ENCODE measurements at regions not wholly inside any gene's neighbourhood (a gene's known extent, or its start where the extent isn't known, plus 50 kb on each side); places are given as distances from the start of the nearest gene placed in this dataset.

DNA sequence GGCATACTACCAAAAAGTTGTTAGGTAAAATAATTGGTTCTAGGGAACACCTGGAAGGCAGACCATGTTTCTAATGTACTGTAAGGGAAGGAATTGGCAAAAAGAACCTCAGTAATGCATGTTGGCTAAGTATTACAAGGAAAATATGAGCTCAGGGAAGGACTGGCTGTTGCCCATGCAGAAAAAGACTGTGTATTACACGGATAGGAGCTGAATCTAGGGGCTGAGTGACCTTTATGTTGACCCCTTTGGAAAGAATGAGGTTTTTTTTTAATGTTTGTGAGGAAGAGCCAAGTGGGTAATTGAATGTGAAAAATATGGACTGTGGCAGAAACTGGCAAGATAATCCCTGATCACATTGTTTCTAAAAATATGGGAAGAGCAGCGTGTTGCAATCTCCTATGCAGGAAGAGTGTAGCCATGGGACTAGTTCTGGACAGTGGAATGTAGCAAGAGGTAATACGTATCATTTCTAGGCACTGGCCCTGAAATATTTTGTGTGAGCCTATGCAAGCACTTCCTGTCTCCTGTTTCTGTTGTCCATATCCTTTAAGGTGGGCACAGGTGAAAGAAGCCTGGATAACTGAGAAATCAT is 95.1 kb upstream of the CNTNAP4 start:
- TF ChIP-seq, protein P1, sequence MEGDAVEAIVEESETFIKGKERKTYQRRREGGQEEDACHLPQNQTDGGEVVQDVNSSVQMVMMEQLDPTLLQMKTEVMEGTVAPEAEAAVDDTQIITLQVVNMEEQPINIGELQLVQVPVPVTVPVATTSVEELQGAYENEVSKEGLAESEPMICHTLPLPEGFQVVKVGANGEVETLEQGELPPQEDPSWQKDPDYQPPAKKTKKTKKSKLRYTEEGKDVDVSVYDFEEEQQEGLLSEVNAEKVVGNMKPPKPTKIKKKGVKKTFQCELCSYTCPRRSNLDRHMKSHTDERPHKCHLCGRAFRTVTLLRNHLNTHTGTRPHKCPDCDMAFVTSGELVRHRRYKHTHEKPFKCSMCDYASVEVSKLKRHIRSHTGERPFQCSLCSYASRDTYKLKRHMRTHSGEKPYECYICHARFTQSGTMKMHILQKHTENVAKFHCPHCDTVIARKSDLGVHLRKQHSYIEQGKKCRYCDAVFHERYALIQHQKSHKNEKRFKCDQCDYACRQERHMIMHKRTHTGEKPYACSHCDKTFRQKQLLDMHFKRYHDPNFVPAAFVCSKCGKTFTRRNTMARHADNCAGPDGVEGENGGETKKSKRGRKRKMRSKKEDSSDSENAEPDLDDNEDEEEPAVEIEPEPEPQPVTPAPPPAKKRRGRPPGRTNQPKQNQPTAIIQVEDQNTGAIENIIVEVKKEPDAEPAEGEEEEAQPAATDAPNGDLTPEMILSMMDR (IDR thresholded peaks at IDR 0.05; ENCODE audit: low read depth, low read length), result no peak
- no peak for TF ChIP-seq POLR2A (IDR thresholded peaks at IDR 0.05; ENCODE audit: extremely low read depth, insufficient read length)

All from NB4 (cell line).